ENCODE measurements at regions not wholly inside any gene's neighbourhood (a gene's known extent, or its start where the extent isn't known, plus 50 kb on each side); places are given as distances from the start of the nearest gene placed in this dataset.

DNA sequence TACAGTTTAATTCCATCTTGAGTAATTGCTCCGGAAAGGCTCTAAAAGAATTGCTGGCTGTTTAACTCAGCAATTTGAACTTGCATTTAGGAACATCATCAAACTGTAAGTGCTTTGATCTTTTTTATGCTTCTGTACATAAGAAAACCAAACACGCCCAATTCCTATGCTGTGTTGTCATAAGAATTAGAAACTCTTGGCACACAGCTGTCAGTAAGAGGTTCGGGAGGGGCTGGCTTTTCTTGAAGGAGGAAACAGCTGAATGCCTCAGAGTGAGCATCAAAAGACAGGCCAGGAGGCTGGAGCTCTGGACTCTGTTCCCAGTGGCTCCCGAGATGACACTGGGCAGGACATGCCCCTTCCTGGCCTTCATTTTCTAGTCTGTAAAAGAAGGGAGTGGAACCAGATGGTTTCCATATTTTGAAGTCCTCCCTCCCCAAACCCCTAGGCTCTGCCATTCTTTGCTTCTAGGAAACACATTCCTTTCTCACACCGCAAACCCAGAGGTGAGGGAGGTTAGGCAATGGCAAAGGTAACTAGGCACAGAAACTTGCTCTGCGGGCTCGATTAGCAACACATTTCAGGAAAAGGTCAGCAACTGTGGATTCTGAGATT, 73.7 kb upstream of the DLG1 start:
- TF ChIP-seq, protein P1, sequence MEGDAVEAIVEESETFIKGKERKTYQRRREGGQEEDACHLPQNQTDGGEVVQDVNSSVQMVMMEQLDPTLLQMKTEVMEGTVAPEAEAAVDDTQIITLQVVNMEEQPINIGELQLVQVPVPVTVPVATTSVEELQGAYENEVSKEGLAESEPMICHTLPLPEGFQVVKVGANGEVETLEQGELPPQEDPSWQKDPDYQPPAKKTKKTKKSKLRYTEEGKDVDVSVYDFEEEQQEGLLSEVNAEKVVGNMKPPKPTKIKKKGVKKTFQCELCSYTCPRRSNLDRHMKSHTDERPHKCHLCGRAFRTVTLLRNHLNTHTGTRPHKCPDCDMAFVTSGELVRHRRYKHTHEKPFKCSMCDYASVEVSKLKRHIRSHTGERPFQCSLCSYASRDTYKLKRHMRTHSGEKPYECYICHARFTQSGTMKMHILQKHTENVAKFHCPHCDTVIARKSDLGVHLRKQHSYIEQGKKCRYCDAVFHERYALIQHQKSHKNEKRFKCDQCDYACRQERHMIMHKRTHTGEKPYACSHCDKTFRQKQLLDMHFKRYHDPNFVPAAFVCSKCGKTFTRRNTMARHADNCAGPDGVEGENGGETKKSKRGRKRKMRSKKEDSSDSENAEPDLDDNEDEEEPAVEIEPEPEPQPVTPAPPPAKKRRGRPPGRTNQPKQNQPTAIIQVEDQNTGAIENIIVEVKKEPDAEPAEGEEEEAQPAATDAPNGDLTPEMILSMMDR (IDR thresholded peaks at IDR 0.05) = no peak
- TF ChIP-seq POLR2A (IDR thresholded peaks at IDR 0.05) (no peak), EP300 (IDR thresholded peaks at IDR 0.05) (no peak)
